ENCODE measurements at regions not wholly inside any gene's neighbourhood (a gene's known extent, or its start where the extent isn't known, plus 50 kb on each side); places are given as distances from the start of the nearest gene placed in this dataset.
"Not testable (repeated sequence)": the region's sequence is repeated elsewhere in the genome, so short reads cannot be mapped to it uniquely, and the experiment has no call there.

GRCh38 chr6:169406804-169407203 lies 153.2 kb upstream of the THBS2 start:
- H3K27ac ChIP-seq: no peak overlapping the region
- TF ChIP-seq ZFX (IDR thresholded peaks at IDR 0.05; ENCODE audit: borderline replicate concordance) (no peak), CTCF (IDR thresholded peaks at IDR 0.05) (no peak)

GRCh38 chr6:169406034-169406433 lies 152.4 kb upstream of the THBS2 start:
- TF ChIP-seq ZFX (IDR thresholded peaks at IDR 0.05; ENCODE audit: borderline replicate concordance) (no peak), CTCF (IDR thresholded peaks at IDR 0.05) (no peak)
- H3K27ac ChIP-seq: no peak overlapping the region

GRCh38 chr6:169404828-169405227 lies 151.2 kb upstream of the THBS2 start:
- H3K27ac ChIP-seq: no peak overlapping the region

GRCh38 chr6:169398342-169399105 lies 144.9 kb upstream of the THBS2 start:
- H3K27ac ChIP-seq: no peak overlapping the region
- no peak for TF ChIP-seq CTCF (IDR thresholded peaks at IDR 0.05)
- TF ChIP-seq ZFX (IDR thresholded peaks at IDR 0.05; ENCODE audit: borderline replicate concordance): no peak

More at GRCh38 chr6:169404828-169405227, 151.2 kb upstream of the THBS2 start:
- TF ChIP-seq CTCF (IDR thresholded peaks at IDR 0.05): no peak
- TF ChIP-seq ZFX (IDR thresholded peaks at IDR 0.05; ENCODE audit: borderline replicate concordance): no peak

GRCh38 chr6:169397684-169398083 lies 144.0 kb upstream of the THBS2 start:
- TF ChIP-seq CTCF (IDR thresholded peaks at IDR 0.05) (no peak), ZFX (IDR thresholded peaks at IDR 0.05; ENCODE audit: borderline replicate concordance) (no peak)
- no peak overlapping the region for H3K27ac ChIP-seq

- no peak for TF ChIP-seq CTCF (IDR thresholded peaks at IDR 0.05)
- no peak for TF ChIP-seq ZFX (IDR thresholded peaks at IDR 0.05; ENCODE audit: borderline replicate concordance)
- H3K27ac ChIP-seq: no peak overlapping the region
Measured at GRCh38 chr6:169396554-169397163, 143.0 kb upstream of the THBS2 start.

- H3K27ac ChIP-seq: not testable (repeated sequence)
Measured at GRCh38 chr6:169396009-169396539, 142.4 kb upstream of the THBS2 start.

Measured in 22Rv1 (cell line).